ENCODE measurements at regions not wholly inside any gene's neighbourhood (a gene's known extent, or its start where the extent isn't known, plus 50 kb on each side); places are given as distances from the start of the nearest gene placed in this dataset.
"Not testable (repeated sequence)": the region's sequence is repeated elsewhere in the genome, so short reads cannot be mapped to it uniquely, and the experiment has no call there.

GRCh38 chrX:40406330-40406859, 174.4 kb upstream of the ATP6AP2 start:
- no peak for DNase-seq

GRCh38 chrX:40405399-40405798, 175.4 kb upstream of the ATP6AP2 start:
- DNase-seq: no peak

- no peak for DNase-seq
Observed at GRCh38 chrX:40403757-40404156, 177.0 kb upstream of the ATP6AP2 start.

DNA sequence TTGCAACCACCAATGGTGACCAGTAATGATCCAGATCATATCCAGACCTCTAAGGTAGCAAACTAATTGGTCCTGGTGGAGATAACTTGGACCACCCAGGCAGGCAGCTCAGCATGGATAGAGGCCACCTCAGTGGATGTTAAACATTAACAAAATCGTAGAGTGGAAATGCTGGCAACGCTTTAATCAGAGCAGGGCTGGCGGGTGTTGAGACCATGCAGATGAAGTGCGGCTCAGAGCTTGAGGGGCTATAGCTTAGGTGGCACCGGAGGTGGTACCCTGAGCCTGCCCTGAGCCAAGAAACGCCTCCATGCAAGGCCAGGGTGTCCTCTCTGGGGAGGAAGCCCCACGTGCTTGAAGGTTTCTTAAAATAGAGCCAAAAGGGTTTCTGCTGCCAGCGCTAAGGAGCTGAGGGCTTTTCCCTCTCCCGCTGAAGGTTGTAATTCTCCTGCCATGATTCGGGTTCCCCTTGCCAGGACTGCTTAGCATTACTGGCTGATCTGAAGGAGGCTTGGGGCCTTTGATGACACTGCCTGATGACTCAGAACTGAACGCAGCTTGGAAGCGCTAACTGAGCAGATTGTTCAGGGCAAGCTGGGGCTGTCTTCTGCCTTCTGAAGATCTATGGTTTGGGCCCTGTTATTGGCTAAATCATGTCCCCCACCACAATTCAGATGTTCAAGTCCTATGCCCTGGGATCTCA, 177.8 kb upstream of the ATP6AP2 start:
- DNase-seq: no peak

DNA sequence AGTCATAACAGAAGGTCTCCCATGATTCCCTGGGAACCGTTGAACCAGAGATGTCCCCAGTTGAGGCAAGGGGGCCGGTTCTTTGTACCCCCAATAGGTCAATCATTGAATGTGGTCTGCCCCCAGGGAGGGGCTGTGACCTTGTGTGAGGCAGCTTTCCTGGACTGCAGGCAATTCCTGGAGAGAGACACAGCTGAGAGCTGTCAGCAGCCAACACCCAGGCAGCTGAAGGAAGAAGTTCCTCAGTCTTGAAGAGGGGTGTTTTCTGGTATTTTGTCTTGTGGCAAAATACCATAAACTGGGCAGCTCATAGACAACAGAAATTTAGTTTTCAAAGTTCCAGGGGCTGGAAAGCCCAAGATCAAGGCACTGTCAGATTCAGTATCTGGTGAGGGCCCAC, 185.7 kb upstream of the ATP6AP2 start:
- DNase-seq: no peak

DNA sequence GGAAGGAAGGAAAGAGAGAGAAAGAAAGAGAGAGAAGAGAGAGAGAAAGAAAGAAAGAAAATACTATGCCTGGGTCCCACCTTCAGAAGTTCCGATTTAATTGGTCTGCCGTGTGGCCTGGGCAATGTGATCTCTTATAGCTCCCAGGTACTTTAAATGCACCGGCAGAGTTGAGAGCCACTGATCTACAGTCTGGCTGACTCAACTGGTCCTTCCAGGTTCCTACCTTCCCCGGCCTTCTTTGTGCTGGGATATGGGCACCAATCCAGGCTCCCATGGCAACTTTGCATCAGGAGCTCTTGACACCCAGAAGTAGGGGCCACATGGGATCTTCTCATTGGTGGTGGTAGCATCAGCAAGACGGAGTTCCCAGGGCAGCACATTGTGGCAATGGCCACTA, 186.5 kb upstream of the ATP6AP2 start:
- no peak for DNase-seq

DNA sequence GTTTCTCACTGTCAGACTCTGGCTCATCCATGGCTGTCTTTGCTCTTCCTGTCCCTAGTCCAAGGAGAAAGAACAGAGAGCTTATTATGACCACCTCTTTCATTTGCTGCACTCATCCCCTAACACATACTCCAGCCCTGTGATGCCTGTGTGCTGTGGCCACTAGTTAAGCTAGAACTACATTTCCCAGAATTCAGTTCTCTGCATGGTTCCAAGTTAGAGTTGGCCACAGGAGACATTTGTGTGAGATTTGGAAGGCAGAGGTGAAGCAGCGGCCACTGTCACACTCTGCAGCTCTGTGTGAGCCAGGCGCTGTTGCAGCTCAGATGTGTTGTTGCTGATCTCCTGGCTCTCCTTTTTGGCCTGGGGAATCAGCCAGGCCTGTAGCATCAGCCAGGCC, 188.2 kb upstream of the ATP6AP2 start:
- DNase-seq: no peak

GRCh38 chrX:40391662-40392061, 189.1 kb upstream of the ATP6AP2 start:
- no peak for DNase-seq

GRCh38 chrX:40389555-40389954, 191.2 kb upstream of the ATP6AP2 start:
- DNase-seq: no peak

DNA sequence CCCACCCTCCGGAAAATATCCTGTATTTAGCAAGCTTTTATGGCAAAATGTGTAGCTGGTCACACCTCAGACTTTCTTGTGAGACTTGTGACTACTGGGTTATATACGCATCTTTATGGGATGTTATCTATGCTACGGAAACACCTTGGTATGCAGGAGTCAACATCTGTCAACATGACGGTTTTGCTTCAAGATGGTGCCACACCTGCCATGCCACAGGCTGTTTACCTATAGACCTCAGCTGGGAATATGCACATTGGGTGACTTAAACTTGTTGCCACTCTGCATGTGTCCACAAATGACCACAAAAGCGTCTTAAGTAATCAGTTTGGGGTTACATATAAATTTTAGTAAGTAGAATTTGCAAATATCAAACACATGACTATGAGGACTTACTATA, 192.3 kb upstream of the ATP6AP2 start:
- no peak for DNase-seq

DNA sequence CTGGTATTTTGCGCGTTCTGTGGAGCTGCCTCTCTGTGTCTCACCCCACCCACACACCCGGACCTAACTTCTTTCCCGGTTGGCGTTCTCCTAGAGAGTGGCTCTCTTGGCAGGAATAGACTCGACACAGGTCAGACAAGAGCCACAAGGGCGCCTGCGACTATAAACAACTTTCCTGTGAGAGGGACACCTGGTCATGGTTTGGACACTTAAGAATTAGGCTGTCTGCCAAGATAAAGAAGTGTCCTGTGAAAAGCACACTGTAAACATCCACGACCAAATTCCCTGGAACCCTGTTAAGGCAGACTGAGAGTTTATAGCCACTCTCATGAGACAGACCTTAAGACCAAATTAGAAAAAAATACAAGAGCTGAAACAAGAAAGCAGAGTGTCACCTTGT, 192.9 kb upstream of the ATP6AP2 start:
- not testable (repeated sequence) for DNase-seq

GRCh38 chrX:40387311-40387710, 193.5 kb upstream of the ATP6AP2 start:
- DNase-seq: not testable (repeated sequence)

- DNase-seq: no peak
Observed at GRCh38 chrX:40385682-40386081, 195.1 kb upstream of the ATP6AP2 start.

DNA sequence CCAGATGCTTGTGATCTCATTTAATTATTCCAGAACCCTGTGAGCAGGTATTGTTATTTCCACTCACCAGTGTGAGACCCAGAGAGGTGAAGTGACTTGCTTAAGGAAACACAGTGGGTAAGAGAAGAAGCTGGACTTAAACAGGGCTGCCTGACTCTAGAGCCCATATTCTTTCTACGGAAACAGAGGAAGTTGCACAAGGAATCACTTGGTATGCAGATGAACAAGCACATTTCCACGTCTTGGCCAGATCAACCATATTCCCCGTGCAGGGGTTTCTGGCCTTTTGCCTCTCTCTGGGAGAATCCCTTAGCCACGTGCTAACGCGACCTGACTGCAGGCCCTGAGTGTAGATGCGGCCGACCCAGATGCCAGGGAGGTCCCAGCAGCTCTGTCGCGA, 195.5 kb upstream of the ATP6AP2 start:
- no peak for DNase-seq

- DNase-seq: no peak
Observed at GRCh38 chrX:40383969-40384368, 196.8 kb upstream of the ATP6AP2 start.

- no peak for DNase-seq
Observed at GRCh38 chrX:40383360-40383759, 197.4 kb upstream of the ATP6AP2 start.

DNA sequence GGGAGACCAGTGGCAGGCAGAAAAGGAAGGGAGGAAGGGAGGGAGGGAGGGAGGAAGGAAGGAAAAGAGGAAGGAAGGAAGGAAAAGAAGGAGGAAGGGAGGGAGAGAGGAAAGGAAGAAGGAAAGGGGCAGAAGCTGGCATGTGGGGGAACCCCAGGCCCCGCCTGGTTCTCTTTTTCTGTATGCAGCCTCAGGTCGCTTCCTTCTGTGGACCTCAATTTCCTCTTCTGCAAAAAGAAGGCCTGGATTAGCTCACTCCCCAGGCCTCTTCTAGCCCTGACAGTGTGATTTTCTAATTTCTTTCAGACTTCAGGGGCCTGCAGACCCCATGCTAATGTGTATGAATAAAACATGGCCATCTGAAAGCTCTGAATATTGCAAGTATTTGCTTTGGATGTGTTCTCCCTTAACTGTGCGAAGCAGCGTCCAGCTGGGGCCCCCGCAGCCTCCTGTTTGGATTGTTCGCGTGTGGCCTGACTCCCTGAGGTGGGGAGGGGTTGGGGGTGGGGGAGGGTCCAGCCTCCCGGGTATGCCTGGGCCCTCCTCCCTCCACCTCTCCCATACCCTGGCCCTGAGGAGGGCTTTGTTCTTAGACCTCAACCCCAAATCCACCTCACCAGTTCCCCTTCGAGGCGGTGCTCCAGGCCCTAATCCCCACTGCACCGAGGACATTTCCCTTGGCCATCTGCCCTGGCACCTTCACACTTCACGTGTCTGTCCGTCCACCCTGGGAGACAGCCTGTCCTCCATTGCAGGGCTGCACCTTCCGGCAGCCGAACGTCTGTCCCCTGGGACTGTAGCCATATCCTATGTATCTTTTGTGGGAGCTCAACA, 199.9 kb upstream of the ATP6AP2 start:
- no peak for DNase-seq

DNA sequence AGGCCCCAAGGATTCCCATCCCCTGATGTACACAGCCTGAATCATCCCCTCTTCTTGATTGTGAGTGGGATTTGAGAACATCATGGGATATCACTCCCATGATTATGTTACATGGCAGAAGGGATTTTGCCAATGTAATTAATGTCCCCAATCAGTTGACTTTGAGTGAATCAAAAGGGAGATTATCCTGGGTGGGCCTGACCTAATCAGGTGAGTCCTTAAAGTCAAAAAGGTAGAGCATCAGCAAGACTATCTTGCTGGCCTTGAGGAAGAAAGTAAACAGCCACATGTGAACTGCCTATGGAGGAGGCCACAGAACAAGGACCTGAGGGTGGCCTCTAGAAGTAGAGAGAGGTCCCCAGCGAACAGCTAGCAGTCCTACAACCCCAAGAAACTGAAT, 203.1 kb upstream of the ATP6AP2 start:
- DNase-seq: no peak

GRCh38 chrX:40374486-40374885, 206.3 kb upstream of the ATP6AP2 start:
- no peak for DNase-seq

DNA sequence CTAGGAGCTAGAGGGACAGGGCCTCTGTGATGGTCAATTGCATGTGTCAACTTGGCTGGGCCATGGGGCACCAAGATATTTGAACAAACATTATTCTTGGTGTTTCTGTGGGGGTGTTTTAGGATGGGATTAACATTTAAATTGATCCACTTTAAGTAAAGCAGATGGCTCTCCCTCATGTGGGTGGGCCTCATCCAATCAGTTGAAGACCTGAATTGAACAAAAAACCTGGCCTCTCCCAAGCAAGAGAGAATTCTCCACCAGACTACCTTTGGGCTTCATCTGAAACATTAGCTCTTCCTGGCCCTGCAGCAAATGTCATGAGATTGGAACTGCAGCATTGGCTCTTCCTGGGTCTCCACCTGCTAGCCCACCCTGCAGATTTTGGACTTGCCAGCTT, 207.1 kb upstream of the ATP6AP2 start:
- DNase-seq: no peak

- no peak for DNase-seq
Observed at GRCh38 chrX:40373025-40373424, 207.7 kb upstream of the ATP6AP2 start.

DNA sequence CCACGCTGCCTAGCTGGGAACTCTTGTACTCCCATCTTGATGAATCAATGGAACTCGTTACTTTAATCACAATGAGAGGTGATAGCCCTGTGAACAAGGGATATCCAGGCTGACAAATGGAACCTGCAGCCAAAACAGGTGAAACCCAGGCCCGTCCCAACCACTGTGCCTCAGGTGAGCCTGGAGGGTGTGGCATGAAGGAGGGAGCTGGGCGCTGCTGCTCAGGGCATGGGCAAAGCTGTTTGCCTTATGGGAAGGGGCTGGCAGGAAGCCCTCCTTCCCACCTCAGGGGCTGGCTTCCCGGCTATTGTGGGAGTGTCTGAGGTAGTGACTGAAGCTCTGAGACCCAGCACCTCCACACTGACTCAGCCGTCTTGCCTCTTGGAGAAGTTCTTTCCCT, 209.4 kb upstream of the ATP6AP2 start:
- no peak for DNase-seq

DNA sequence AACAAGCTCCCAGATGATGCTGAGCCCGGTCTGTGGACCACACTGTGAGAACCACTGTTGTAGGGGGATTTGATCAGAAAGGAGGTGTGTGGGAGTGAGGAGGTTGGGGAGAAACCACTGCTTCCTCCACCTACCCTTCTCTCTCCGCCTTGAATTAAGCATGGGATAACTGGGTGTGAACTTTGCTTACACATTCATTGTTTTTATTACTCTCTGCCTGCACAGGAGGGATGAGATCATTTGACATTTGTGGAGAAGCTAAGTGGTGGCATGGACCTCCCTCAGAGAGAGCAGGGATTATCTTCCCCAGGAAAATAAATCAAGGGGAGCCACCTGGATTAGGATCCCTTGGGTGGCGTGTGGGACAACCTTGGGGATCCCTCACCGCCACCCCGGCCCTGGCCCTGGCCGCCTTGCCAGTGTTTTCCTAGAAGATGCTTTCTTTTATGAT, 212.1 kb upstream of the ATP6AP2 start:
- DNase-seq: no peak

DNA sequence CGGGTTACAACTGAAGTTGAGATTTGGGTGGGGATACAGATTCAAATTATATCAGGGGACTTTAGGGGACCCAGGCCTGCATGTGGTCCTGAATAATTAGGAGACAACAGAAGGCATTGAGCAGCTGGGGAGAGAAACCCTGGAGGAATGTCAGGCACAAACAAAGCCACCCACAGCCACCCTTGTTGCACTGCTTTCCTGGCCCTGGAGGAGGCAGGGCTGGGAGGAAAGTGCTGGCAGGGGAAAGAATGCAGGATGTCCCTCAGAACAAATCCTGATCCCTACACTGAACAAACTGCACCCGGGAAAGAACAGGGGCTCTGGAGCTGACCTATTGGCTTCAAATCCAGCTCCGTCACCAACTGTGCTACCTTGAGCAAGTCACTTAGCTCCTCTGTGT, 214.1 kb upstream of the ATP6AP2 start:
- no peak for DNase-seq

Data from NCI-H1694 (cell line).